GM13977 (cell line): ENCODE measurements at regions not wholly inside any gene's neighbourhood (a gene's known extent, or its start where the extent isn't known, plus 50 kb on each side); places are given as distances from the start of the nearest gene placed in this dataset.

Source experiments
- DNase-seq: peaks from one replicate; pipeline ENCODE4 v3.0.0; 2012; ENCODE audit warnings: low spot score
- CTCF ChIP-seq: IDR thresholded peaks from 2 replicates; pipeline ENCODE4 v1.5.1; 2012; ENCODE audit warnings: mild to moderate bottlenecking, control low read depth; ENCODE audit not compliant: insufficient read depth; ENCODE audit errors: extremely low read depth, missing control alignments
- in situ Hi-C: fragments of 300-500 bp; cut with MboI; formaldehyde crosslinking; loops from one replicate; pipeline ENCODE4 v1.12.0; 2022; ENCODE audit warnings: low sequenced_read_pairs, low pct_unique_long_range_greater_than_20kb, mixed read lengths, inconsistent platforms; ENCODE audit not compliant: unreplicated experiment

DNA sequence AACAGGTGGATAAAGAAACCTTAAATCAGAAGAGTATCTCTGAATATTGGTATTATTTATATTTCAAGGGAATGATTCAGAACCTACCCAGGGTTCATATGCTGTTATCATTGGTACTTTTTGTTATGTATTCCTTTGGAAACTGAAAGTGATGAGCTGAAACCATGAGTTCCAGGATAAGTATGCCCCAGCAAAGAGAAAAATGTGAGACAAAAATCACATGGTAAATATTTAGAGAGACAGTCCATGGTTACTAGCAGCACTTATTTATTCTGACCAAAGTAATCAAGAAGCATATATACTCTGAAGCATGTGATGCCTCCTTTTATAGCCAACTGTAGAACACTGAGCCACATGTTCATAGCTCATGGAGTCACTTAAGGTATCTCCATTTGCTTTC lies 277.7 kb downstream of the ARAP2 start:
- in situ Hi-C loops, result no loop called here
- DNase-seq, result no peak
- TF ChIP-seq CTCF, result no peak

- in situ Hi-C loops, result no loop called here
- no peak for DNase-seq
- TF ChIP-seq CTCF, result no peak
Observed at GRCh38 chr4:35970366-35970960, 273.9 kb downstream of the ARAP2 start.

GRCh38 chr4:35972814-35973213 lies 271.5 kb downstream of the ARAP2 start:
- no peak for TF ChIP-seq CTCF
- no peak for DNase-seq
- in situ Hi-C loops, result no loop called here

- no peak for DNase-seq
- in situ Hi-C loops, result no loop called here
- TF ChIP-seq CTCF, result no peak
Observed at GRCh38 chr4:35975617-35976355, 268.5 kb downstream of the ARAP2 start.

DNA sequence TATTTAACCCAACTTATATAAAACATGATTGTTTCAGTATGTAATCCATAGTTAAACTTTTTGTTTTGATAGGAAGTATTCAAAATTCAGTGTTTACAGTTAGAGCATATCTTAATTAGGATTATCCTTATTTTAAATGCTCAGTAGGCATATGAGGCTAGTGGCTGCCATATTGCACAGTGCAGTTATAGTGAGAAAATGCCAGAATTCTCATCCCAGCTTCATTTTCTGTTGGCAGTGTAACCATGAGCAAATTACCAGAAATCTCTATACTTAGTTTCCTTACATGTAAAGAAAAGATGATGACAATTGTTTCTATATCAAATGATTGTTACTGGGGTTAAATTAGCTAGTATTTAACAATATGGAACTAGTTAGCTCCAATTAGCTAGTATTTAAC lies 265.8 kb downstream of the ARAP2 start:
- TF ChIP-seq CTCF, result no peak
- DNase-seq, result no peak
- in situ Hi-C loops, result no loop called here

- no peak for TF ChIP-seq CTCF
- in situ Hi-C loops, result no loop called here
- no peak for DNase-seq
Observed at GRCh38 chr4:35982318-35982717, 262.0 kb downstream of the ARAP2 start.
